ENCODE measurements at regions not wholly inside any gene's neighbourhood (a gene's known extent, or its start where the extent isn't known, plus 50 kb on each side); places are given as distances from the start of the nearest gene placed in this dataset.

- no peaks in the 10 kb centered on the region for H3K9me3 ChIP-seq (ENCODE audit: control insufficient read depth in 2 of 2, insufficient read depth in 1 of 2, low read length in 1 of 2)
- no peaks in the 10 kb centered on the region for H3K27me3 ChIP-seq (ENCODE audit: control insufficient read depth in 2 of 2, insufficient read depth in 1 of 2, low read length in 1 of 2)
- WGBS, result 92% methylated on average over 1 of the region's 1 CpG
- H3K4me1 ChIP-seq (ENCODE audit: control insufficient read depth in 2 of 2, insufficient read depth in 2 of 2, low read length in 2 of 2), result no peaks in the 10 kb centered on the region
- no peak for DNase-seq (ENCODE audit: low read depth in 6 of 9, low spot score in 9 of 9)
- no peaks in the 10 kb centered on the region for H3K36me3 ChIP-seq (ENCODE audit: control insufficient read depth in 2 of 2, insufficient read depth in 2 of 2, low read length in 1 of 2)
- H3K27ac ChIP-seq (ENCODE audit: low read depth in 1 of 2, low read length in 1 of 2), result no peak overlapping the region
- no peak overlapping the region for H3K4me3 ChIP-seq (ENCODE audit: low read length in 2 of 2)
These were observed 249.0 kb upstream of the TANK start for GRCh38 chr2:160911258-160911657.

- H3K27ac ChIP-seq (ENCODE audit: low read depth in 1 of 2, low read length in 1 of 2), result no peak overlapping the region
- no peaks in the 10 kb centered on the region for H3K9me3 ChIP-seq (ENCODE audit: control insufficient read depth in 2 of 2, insufficient read depth in 1 of 2, low read length in 1 of 2)
- H3K36me3 ChIP-seq (ENCODE audit: control insufficient read depth in 2 of 2, insufficient read depth in 2 of 2, low read length in 1 of 2), result no peaks in the 10 kb centered on the region
- DNase-seq (ENCODE audit: low read depth in 6 of 9, low spot score in 9 of 9), result no peak
- H3K4me3 ChIP-seq (ENCODE audit: low read length in 2 of 2), result no peak overlapping the region
- H3K4me1 ChIP-seq (ENCODE audit: control insufficient read depth in 2 of 2, insufficient read depth in 2 of 2, low read length in 2 of 2), result no peaks in the 10 kb centered on the region
- WGBS, result 97% methylated on average over 2 of the region's 2 CpGs
- H3K27me3 ChIP-seq (ENCODE audit: control insufficient read depth in 2 of 2, insufficient read depth in 1 of 2, low read length in 1 of 2), result no peaks in the 10 kb centered on the region
These were observed 248.0 kb upstream of the TANK start for GRCh38 chr2:160912276-160912675.

GRCh38 chr2:160913323-160913722 lies 246.9 kb upstream of the TANK start:
- WGBS, result 63% methylated on average over 1 of the region's 1 CpG

GRCh38 chr2:160914217-160914616 lies 246.0 kb upstream of the TANK start:
- Histone ChIP-seq H3K27ac (ENCODE audit: low read depth in 1 of 2, low read length in 1 of 2) (no peak overlapping the region), H3K27me3 (ENCODE audit: control insufficient read depth in 2 of 2, insufficient read depth in 1 of 2, low read length in 1 of 2) (no peaks in the 10 kb centered on the region), H3K4me1 (ENCODE audit: control insufficient read depth in 2 of 2, insufficient read depth in 2 of 2, low read length in 2 of 2) (no peaks in the 10 kb centered on the region), H3K9me3 (ENCODE audit: control insufficient read depth in 2 of 2, insufficient read depth in 1 of 2, low read length in 1 of 2) (no peaks in the 10 kb centered on the region), H3K4me3 (ENCODE audit: low read length in 2 of 2) (no peak overlapping the region), H3K36me3 (ENCODE audit: control insufficient read depth in 2 of 2, insufficient read depth in 2 of 2, low read length in 1 of 2) (no peaks in the 10 kb centered on the region)
- DNase-seq (ENCODE audit: low read depth in 6 of 9, low spot score in 9 of 9), result no peak

More at GRCh38 chr2:160913323-160913722, 246.9 kb upstream of the TANK start:
- Histone ChIP-seq H3K36me3 (ENCODE audit: control insufficient read depth in 2 of 2, insufficient read depth in 2 of 2, low read length in 1 of 2) (no peaks in the 10 kb centered on the region), H3K27ac (ENCODE audit: low read depth in 1 of 2, low read length in 1 of 2) (peak overlapping the region in 1 of 2 donors; percentile 5), H3K9me3 (ENCODE audit: control insufficient read depth in 2 of 2, insufficient read depth in 1 of 2, low read length in 1 of 2) (no peaks in the 10 kb centered on the region), H3K4me1 (ENCODE audit: control insufficient read depth in 2 of 2, insufficient read depth in 2 of 2, low read length in 2 of 2) (no peaks in the 10 kb centered on the region), H3K4me3 (ENCODE audit: low read length in 2 of 2) (no peak overlapping the region), H3K27me3 (ENCODE audit: control insufficient read depth in 2 of 2, insufficient read depth in 1 of 2, low read length in 1 of 2) (no peaks in the 10 kb centered on the region)
- peak in 1 of 9 donors; percentile 5 for DNase-seq (ENCODE audit: low read depth in 6 of 9, low spot score in 9 of 9)

GRCh38 chr2:160916300-160916699 lies 243.9 kb upstream of the TANK start:
- WGBS, result 100% methylated on average over 1 of the region's 1 CpG
- H3K36me3 ChIP-seq (ENCODE audit: control insufficient read depth in 2 of 2, insufficient read depth in 2 of 2, low read length in 1 of 2), result no peaks in the 10 kb centered on the region
- H3K27me3 ChIP-seq (ENCODE audit: control insufficient read depth in 2 of 2, insufficient read depth in 1 of 2, low read length in 1 of 2), result no peaks in the 10 kb centered on the region
- no peaks in the 10 kb centered on the region for H3K4me1 ChIP-seq (ENCODE audit: control insufficient read depth in 2 of 2, insufficient read depth in 2 of 2, low read length in 2 of 2)
- no peak overlapping the region for H3K27ac ChIP-seq (ENCODE audit: low read depth in 1 of 2, low read length in 1 of 2)
- DNase-seq (ENCODE audit: low read depth in 6 of 9, low spot score in 9 of 9), result no peak
- no peaks in the 10 kb centered on the region for H3K9me3 ChIP-seq (ENCODE audit: control insufficient read depth in 2 of 2, insufficient read depth in 1 of 2, low read length in 1 of 2)
- H3K4me3 ChIP-seq (ENCODE audit: low read length in 2 of 2), result no peak overlapping the region

- 96% methylated on average over 3 of the region's 3 CpGs for WGBS
- Histone ChIP-seq H3K27me3 (ENCODE audit: control insufficient read depth in 2 of 2, insufficient read depth in 1 of 2, low read length in 1 of 2) (no peaks in the 10 kb centered on the region), H3K9me3 (ENCODE audit: control insufficient read depth in 2 of 2, insufficient read depth in 1 of 2, low read length in 1 of 2) (no peaks in the 10 kb centered on the region), H3K4me1 (ENCODE audit: control insufficient read depth in 2 of 2, insufficient read depth in 2 of 2, low read length in 2 of 2) (no peaks in the 10 kb centered on the region), H3K4me3 (ENCODE audit: low read length in 2 of 2) (no peak overlapping the region), H3K27ac (ENCODE audit: low read depth in 1 of 2, low read length in 1 of 2) (no peak overlapping the region), H3K36me3 (ENCODE audit: control insufficient read depth in 2 of 2, insufficient read depth in 2 of 2, low read length in 1 of 2) (no peaks in the 10 kb centered on the region)
- no peak for DNase-seq (ENCODE audit: low read depth in 6 of 9, low spot score in 9 of 9)
These were observed 242.4 kb upstream of the TANK start for GRCh38 chr2:160917850-160918249.

GRCh38 chr2:160918258-160918657 lies 242.0 kb upstream of the TANK start:
- H3K9me3 ChIP-seq (ENCODE audit: control insufficient read depth in 2 of 2, insufficient read depth in 1 of 2, low read length in 1 of 2), result no peaks in the 10 kb centered on the region
- no peak overlapping the region for H3K4me3 ChIP-seq (ENCODE audit: low read length in 2 of 2)
- no peaks in the 10 kb centered on the region for H3K27me3 ChIP-seq (ENCODE audit: control insufficient read depth in 2 of 2, insufficient read depth in 1 of 2, low read length in 1 of 2)
- DNase-seq (ENCODE audit: low read depth in 6 of 9, low spot score in 9 of 9), result no peak
- H3K27ac ChIP-seq (ENCODE audit: low read depth in 1 of 2, low read length in 1 of 2), result no peak overlapping the region
- H3K36me3 ChIP-seq (ENCODE audit: control insufficient read depth in 2 of 2, insufficient read depth in 2 of 2, low read length in 1 of 2), result no peaks in the 10 kb centered on the region
- H3K4me1 ChIP-seq (ENCODE audit: control insufficient read depth in 2 of 2, insufficient read depth in 2 of 2, low read length in 2 of 2), result no peaks in the 10 kb centered on the region

- peak in 4 of 9 donors; percentile 3 to 25 (median 12) for DNase-seq (ENCODE audit: low read depth in 6 of 9, low spot score in 9 of 9)
- no peak overlapping the region for H3K4me3 ChIP-seq (ENCODE audit: low read length in 2 of 2)
- no peaks in the 10 kb centered on the region for H3K4me1 ChIP-seq (ENCODE audit: control insufficient read depth in 2 of 2, insufficient read depth in 2 of 2, low read length in 2 of 2)
- no peak overlapping the region for H3K27ac ChIP-seq (ENCODE audit: low read depth in 1 of 2, low read length in 1 of 2)
- H3K9me3 ChIP-seq (ENCODE audit: control insufficient read depth in 2 of 2, insufficient read depth in 1 of 2, low read length in 1 of 2), result no peaks in the 10 kb centered on the region
- H3K27me3 ChIP-seq (ENCODE audit: control insufficient read depth in 2 of 2, insufficient read depth in 1 of 2, low read length in 1 of 2), result no peaks in the 10 kb centered on the region
- H3K36me3 ChIP-seq (ENCODE audit: control insufficient read depth in 2 of 2, insufficient read depth in 2 of 2, low read length in 1 of 2), result no peaks in the 10 kb centered on the region
- WGBS, result 45% methylated on average over 4 of the region's 4 CpGs
These were observed 241.2 kb upstream of the TANK start for GRCh38 chr2:160918906-160919503.

- Histone ChIP-seq H3K27me3 (ENCODE audit: control insufficient read depth in 2 of 2, insufficient read depth in 1 of 2, low read length in 1 of 2) (no peaks in the 10 kb centered on the region), H3K27ac (ENCODE audit: low read depth in 1 of 2, low read length in 1 of 2) (no peak overlapping the region), H3K9me3 (ENCODE audit: control insufficient read depth in 2 of 2, insufficient read depth in 1 of 2, low read length in 1 of 2) (no peaks in the 10 kb centered on the region), H3K36me3 (ENCODE audit: control insufficient read depth in 2 of 2, insufficient read depth in 2 of 2, low read length in 1 of 2) (no peaks in the 10 kb centered on the region), H3K4me1 (ENCODE audit: control insufficient read depth in 2 of 2, insufficient read depth in 2 of 2, low read length in 2 of 2) (no peaks in the 10 kb centered on the region), H3K4me3 (ENCODE audit: low read length in 2 of 2) (no peak overlapping the region)
- WGBS, result 88% methylated on average over 1 of the region's 1 CpG
- no peak for DNase-seq (ENCODE audit: low read depth in 6 of 9, low spot score in 9 of 9)
These were observed 240.2 kb upstream of the TANK start for GRCh38 chr2:160920061-160920460.

Data from thymus (tissue), 11 donors.